ENCODE measurements at regions not wholly inside any gene's neighbourhood (a gene's known extent, or its start where the extent isn't known, plus 50 kb on each side); places are given as distances from the start of the nearest gene placed in this dataset.

DNA sequence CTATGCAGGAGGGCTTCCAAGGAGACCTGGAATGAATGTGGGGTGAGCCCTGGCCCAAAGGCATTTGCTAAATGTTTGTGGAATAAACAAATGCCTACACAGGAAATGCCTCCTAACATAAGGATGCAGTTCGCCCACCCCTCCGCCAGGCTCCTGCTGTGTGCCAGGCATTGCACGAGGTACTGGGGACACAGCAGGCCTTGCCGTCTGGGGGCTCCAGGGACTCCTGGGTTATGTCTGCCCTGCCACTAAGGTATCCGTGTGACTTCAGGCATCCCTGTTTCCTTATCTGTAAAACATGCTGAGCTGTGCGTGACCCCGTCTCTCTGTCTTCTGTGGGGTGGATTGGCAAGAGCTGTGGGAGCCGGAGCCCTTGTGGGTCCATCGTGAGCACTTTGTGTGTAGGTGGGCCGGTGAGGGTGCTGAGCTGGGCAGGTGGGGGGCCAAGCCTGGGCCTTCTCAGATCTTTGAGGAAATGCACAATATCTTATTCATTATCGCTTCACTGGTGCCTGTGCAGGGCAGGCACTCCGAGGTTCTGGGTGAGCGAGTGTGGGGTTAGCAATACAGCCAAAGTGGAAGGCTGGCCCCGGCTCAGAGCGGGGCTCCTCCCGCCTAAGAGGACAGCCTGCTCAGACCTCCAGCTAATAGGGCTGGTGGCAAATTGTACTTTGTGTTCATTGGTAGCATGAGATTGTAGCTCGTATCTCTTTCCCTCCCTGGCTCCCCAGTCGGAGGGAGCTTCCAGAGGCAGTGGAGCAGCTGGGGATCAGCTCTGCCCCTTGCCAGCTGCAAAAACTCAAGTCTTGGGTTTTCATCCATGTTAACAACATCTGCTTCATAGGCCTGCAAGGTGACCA lies 126.8 kb downstream of the GLI2 start:
- no peaks in the 10 kb centered on the region for H3F3A ChIP-seq (ENCODE audit: low read depth)
- H2AFZ ChIP-seq (ENCODE audit: low read length): no peak overlapping the region
- no peaks in the 10 kb centered on the region for H4K20me1 ChIP-seq (ENCODE audit: insufficient read depth, low read length, poor library complexity, severe bottlenecking)
- H3K36me3 ChIP-seq (ENCODE audit: insufficient read depth, low read length): no peaks in the 10 kb centered on the region
- H3K4me1 ChIP-seq (ENCODE audit: insufficient read depth, low read length, poor library complexity, severe bottlenecking): no peaks in the 10 kb centered on the region
- H3K4me2 ChIP-seq (ENCODE audit: low read depth, low read length, poor library complexity, severe bottlenecking): no peak overlapping the region
- no peaks in the 10 kb centered on the region for H3K79me2 ChIP-seq (ENCODE audit: insufficient read depth, low read length)
- TF ChIP-seq EZH2phosphoT487 (IDR thresholded peaks at IDR 0.05; ENCODE audit: borderline replicate concordance) (no peak), CTCF (conservative IDR thresholded peaks at IDR 0.05; ENCODE audit: low read length) (no peak)
- no peaks in the 10 kb centered on the region for H3K9me2 ChIP-seq (replicated peaks; ENCODE audit: low read depth, low read length)
- H3K9me3 ChIP-seq (ENCODE audit: insufficient read depth, low read depth, low read length): no peaks in the 10 kb centered on the region
- H3K4me3 ChIP-seq (ENCODE audit: low read length, poor library complexity, severe bottlenecking): no peak overlapping the region
- H3K27me3 ChIP-seq (ENCODE audit: insufficient read depth, low read length, poor library complexity, severe bottlenecking): no peaks in the 10 kb centered on the region
- H3K9ac ChIP-seq (ENCODE audit: low read depth, low read length, poor library complexity, severe bottlenecking): no peak overlapping the region

DNA sequence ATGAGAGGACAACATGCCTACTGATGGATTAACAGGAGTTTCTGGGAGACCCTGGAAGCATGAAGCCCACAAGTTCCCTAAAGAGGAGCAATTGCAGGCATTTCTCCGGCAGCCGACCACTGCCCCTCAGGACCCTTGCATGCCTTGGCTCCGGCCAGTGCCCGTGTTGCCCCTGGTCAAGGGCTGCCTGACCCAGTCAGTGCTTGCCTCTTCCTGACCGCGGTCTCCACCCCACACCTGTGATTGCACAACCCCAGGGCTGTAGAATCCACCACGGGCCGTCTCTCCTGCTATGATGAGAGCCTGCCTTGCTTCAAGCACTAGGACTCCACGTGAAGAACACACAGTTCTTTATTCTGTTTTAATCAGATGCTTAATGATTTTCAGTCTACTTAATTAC lies 127.5 kb downstream of the GLI2 start:
- H3K79me2 ChIP-seq (ENCODE audit: insufficient read depth, low read length): no peaks in the 10 kb centered on the region
- no peak for TF ChIP-seq CTCF (conservative IDR thresholded peaks at IDR 0.05; ENCODE audit: low read length)
- no peak for TF ChIP-seq EZH2phosphoT487 (IDR thresholded peaks at IDR 0.05; ENCODE audit: borderline replicate concordance)
- H4K20me1 ChIP-seq (ENCODE audit: insufficient read depth, low read length, poor library complexity, severe bottlenecking): no peaks in the 10 kb centered on the region
- H3K4me1 ChIP-seq (ENCODE audit: insufficient read depth, low read length, poor library complexity, severe bottlenecking): no peaks in the 10 kb centered on the region
- H3K36me3 ChIP-seq (ENCODE audit: insufficient read depth, low read length): no peaks in the 10 kb centered on the region
- H3F3A ChIP-seq (ENCODE audit: low read depth): no peaks in the 10 kb centered on the region
- no peaks in the 10 kb centered on the region for H3K27me3 ChIP-seq (ENCODE audit: insufficient read depth, low read length, poor library complexity, severe bottlenecking)
- H3K9me2 ChIP-seq (replicated peaks; ENCODE audit: low read depth, low read length): no peaks in the 10 kb centered on the region
- no peak overlapping the region for H3K9ac ChIP-seq (ENCODE audit: low read depth, low read length, poor library complexity, severe bottlenecking)
- H2AFZ ChIP-seq (ENCODE audit: low read length): no peak overlapping the region
- H3K4me3 ChIP-seq (ENCODE audit: low read length, poor library complexity, severe bottlenecking): no peak overlapping the region
- H3K9me3 ChIP-seq (ENCODE audit: insufficient read depth, low read depth, low read length): no peaks in the 10 kb centered on the region
- no peak overlapping the region for H3K4me2 ChIP-seq (ENCODE audit: low read depth, low read length, poor library complexity, severe bottlenecking)

GRCh38 chr2:120863661-120864320 lies 128.1 kb downstream of the GLI2 start:
- TF ChIP-seq CTCF (conservative IDR thresholded peaks at IDR 0.05; ENCODE audit: low read length) (no peak), EZH2phosphoT487 (IDR thresholded peaks at IDR 0.05; ENCODE audit: borderline replicate concordance) (no peak)
- no peak overlapping the region for H3K9ac ChIP-seq (ENCODE audit: low read depth, low read length, poor library complexity, severe bottlenecking)
- no peak overlapping the region for H2AFZ ChIP-seq (ENCODE audit: low read length)
- H3K4me2 ChIP-seq (ENCODE audit: low read depth, low read length, poor library complexity, severe bottlenecking): no peak overlapping the region
- H3K4me1 ChIP-seq (ENCODE audit: insufficient read depth, low read length, poor library complexity, severe bottlenecking): no peaks in the 10 kb centered on the region
- no peaks in the 10 kb centered on the region for H3K9me3 ChIP-seq (ENCODE audit: insufficient read depth, low read depth, low read length)
- H3K36me3 ChIP-seq (ENCODE audit: insufficient read depth, low read length): no peaks in the 10 kb centered on the region
- H3K4me3 ChIP-seq (ENCODE audit: low read length, poor library complexity, severe bottlenecking): no peak overlapping the region
- no peaks in the 10 kb centered on the region for H3F3A ChIP-seq (ENCODE audit: low read depth)
- no peaks in the 10 kb centered on the region for H4K20me1 ChIP-seq (ENCODE audit: insufficient read depth, low read length, poor library complexity, severe bottlenecking)
- no peaks in the 10 kb centered on the region for H3K9me2 ChIP-seq (replicated peaks; ENCODE audit: low read depth, low read length)
- no peaks in the 10 kb centered on the region for H3K27me3 ChIP-seq (ENCODE audit: insufficient read depth, low read length, poor library complexity, severe bottlenecking)
- no peaks in the 10 kb centered on the region for H3K79me2 ChIP-seq (ENCODE audit: insufficient read depth, low read length)
